B cell (primary cell): ENCODE measurements at regions not wholly inside any gene's neighbourhood (a gene's known extent, or its start where the extent isn't known, plus 50 kb on each side); places are given as distances from the start of the nearest gene placed in this dataset.

Source experiments
- EZH2 ChIP-seq: IDR thresholded peaks from 2 replicates; pipeline ENCODE4 v1.6.1; 2012; ENCODE audit warnings: borderline replicate concordance, low read depth, mild to moderate bottlenecking, moderate library complexity, low read length; ENCODE audit not compliant: insufficient read depth, poor library complexity, severe bottlenecking
- TF ChIP-seq, protein P1 (sequence below): fragments of 200-600 bp; IDR thresholded peaks from one replicate; pipeline ENCODE4 v1.8.0; 2022; ENCODE audit warnings: antibody characterized with exemption, mild to moderate bottlenecking

DNA sequence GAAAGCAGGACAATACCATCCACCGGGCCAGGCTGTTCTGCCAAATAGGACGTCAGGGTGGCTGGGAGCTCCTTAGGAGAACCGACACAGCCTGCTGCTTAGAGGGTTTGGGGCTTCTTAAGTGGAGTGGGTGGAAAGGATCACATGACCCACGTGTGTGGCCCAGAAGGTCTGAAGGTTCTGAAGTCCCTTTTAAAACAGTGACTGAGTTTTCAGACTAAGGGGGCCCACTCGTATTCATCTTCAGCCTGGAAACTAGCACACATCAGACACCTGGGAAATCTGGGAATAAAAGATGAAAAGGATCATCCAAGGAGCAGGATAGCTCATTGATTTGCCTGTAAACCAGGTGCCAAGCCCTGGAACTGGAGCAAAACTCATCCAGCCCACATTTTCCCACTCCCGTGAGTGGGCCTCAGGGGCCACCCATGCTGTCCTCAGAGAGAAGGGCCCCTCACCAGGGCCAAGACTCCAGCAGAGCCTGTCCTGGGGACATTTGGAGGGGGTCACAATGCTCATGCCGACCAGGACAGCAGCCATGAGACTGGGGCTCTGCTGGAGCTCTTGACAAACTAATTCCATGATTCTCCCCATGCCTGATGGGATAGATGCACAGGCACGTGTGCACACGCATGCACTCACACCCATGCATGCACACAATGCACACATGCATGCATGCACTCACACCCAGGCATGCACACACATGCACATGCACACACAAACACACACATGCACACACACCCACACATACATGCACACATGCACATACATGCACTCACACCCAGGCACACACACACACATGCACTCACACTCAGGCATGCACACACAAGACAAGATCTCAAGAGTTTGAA lies 168.8 kb upstream of the PPP2R2D start:
- TF ChIP-seq, protein P1, sequence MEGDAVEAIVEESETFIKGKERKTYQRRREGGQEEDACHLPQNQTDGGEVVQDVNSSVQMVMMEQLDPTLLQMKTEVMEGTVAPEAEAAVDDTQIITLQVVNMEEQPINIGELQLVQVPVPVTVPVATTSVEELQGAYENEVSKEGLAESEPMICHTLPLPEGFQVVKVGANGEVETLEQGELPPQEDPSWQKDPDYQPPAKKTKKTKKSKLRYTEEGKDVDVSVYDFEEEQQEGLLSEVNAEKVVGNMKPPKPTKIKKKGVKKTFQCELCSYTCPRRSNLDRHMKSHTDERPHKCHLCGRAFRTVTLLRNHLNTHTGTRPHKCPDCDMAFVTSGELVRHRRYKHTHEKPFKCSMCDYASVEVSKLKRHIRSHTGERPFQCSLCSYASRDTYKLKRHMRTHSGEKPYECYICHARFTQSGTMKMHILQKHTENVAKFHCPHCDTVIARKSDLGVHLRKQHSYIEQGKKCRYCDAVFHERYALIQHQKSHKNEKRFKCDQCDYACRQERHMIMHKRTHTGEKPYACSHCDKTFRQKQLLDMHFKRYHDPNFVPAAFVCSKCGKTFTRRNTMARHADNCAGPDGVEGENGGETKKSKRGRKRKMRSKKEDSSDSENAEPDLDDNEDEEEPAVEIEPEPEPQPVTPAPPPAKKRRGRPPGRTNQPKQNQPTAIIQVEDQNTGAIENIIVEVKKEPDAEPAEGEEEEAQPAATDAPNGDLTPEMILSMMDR, result no peak
- no peak for TF ChIP-seq EZH2
